Ramos (cell line): ENCODE measurements at regions not wholly inside any gene's neighbourhood (a gene's known extent, or its start where the extent isn't known, plus 50 kb on each side); places are given as distances from the start of the nearest gene placed in this dataset.
"Not testable (repeated sequence)": the region's sequence is repeated elsewhere in the genome, so short reads cannot be mapped to it uniquely, and the experiment has no call there.

Source experiments
- in situ Hi-C: fragments of 300-500 bp; cut with MboI; formaldehyde crosslinking; loops from one replicate; pipeline ENCODE4 v1.14.3; 2022; ENCODE audit warnings: low sequenced_read_pairs; ENCODE audit not compliant: unreplicated experiment

GRCh38 chr2:87258887-87259286 lies 237.2 kb upstream of the PLGLB1 start:
- in situ Hi-C loops = not testable (repeated sequence)

DNA sequence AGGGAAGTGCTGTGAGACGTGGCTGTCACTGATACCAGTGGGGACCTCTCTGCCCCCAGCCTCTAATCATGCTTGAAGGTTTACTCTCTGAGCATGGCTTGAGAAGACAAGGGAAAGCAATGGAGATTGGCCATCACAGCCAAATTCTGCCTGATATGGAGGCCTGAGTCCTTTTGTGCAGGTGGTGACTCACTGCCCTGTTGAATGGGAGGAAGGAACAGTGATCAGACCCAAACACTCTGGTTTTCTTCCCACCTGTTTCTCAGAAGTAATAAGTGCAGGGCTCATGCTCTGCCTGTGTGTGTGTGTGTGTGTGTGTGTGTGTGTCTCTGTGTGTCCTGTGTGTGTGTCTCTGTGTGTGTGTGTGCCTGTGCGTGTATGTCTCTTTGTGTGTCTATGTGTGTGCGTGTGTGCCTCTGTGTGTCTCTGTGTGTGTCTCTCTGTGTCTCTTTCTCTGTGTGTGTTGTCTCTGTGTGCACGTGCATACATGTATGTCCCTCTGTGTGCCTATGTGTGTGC lies 240.6 kb upstream of the PLGLB1 start:
- in situ Hi-C loops = not testable (repeated sequence)

GRCh38 chr2:87263868-87264518 lies 242.3 kb upstream of the PLGLB1 start:
- in situ Hi-C loops = not testable (repeated sequence)

DNA sequence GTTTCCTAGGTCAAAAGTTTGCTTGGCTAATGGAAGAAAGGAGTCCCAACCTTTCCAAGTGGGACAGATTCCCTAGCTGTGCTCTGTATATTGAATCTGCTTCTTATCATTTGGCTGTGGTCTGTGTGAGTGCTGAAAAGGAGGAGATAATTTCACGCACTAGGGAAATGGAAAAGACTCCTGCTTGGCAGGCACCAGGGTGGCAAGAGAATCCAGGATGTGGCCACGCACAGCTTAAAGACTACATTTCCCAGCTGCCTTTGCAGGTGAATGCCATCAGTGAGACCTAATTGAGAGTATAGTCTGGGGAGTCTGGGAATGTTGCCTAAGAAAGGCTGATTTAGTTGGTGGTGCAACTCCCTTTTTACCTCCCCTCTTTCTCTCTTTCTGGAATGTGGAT lies 253.5 kb upstream of the PLGLB1 start:
- in situ Hi-C loops = not testable (repeated sequence)

DNA sequence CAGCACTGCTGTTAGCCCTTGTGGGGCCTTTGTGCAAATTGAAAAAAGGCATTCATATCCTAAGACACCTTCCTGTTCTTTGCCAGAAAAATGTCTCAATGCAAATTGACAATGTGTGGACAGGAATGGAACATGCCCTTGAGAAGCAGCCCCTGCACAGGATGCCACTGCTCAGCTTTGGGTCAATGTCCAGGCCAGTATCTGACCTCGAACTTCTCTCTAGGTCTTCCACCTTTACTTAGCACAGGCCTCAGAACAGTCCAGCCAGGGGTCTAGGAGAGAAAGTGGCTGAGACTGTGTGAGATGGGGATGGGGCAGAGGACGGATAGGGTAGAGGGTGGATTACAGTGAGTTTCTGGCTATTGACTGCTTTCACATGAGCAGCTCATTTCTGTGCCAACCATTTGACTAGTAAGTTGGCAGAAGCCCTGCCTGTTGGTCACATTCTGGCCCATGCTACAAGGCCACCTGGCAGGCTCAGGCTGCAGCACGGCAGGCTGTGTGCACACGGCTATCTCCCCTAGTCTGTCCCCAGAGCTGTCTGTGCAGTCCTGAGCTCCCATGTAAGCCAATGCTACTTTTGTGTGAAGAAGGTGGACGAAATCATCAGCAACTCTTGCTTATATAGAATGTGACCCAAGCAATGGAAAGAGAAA lies 254.5 kb upstream of the PLGLB1 start:
- in situ Hi-C loops = not testable (repeated sequence)

- in situ Hi-C loops = not testable (repeated sequence)
Observed at GRCh38 chr2:87276673-87277072, 255.0 kb upstream of the PLGLB1 start.

GRCh38 chr2:87277734-87278133 lies 256.1 kb upstream of the PLGLB1 start:
- in situ Hi-C loops = not testable (repeated sequence)

DNA sequence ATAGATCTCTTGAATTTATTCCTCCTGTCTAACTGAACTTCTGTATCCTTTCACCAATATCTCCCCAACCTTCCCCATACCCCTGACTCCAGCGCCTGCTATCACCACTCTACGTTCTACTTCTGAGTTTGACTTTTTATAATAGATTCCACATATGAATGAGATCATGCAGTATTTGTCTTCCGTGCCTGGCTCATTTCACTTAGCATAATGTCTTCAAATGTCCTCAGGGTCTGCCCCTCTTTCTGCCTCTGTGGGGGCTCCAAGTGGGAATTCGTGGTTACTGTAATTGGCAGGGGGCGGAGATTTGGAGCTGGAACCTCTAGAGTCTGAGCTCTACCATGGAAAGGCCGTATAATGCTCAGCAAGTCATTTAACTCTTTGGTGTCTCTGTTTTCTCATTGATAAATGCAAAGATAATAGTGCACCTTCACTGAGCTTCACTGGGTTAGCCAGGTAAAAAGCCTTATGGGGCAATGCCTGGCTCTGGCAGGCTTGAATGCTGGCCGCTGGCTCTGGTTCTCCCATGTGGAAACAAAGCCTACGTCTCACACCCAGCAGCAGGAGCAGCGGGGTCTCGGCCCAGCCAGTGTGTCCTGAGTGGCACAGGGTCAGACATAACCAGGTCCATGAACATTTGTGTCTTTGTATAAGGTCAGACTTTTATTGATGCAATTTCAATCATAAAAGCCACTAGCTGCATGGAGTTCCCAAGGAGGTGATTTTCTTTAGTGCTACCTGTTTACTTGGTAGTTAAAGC lies 259.1 kb upstream of the PLGLB1 start:
- in situ Hi-C loops = not testable (repeated sequence)

GRCh38 chr2:87283735-87284470 lies 262.3 kb upstream of the PLGLB1 start:
- in situ Hi-C loops = not testable (repeated sequence)

- in situ Hi-C loops = not testable (repeated sequence)
Observed at GRCh38 chr2:87284471-87284772, 262.8 kb upstream of the PLGLB1 start.

GRCh38 chr2:87285139-87285538 lies 263.5 kb upstream of the PLGLB1 start:
- in situ Hi-C loops = not testable (repeated sequence)

DNA sequence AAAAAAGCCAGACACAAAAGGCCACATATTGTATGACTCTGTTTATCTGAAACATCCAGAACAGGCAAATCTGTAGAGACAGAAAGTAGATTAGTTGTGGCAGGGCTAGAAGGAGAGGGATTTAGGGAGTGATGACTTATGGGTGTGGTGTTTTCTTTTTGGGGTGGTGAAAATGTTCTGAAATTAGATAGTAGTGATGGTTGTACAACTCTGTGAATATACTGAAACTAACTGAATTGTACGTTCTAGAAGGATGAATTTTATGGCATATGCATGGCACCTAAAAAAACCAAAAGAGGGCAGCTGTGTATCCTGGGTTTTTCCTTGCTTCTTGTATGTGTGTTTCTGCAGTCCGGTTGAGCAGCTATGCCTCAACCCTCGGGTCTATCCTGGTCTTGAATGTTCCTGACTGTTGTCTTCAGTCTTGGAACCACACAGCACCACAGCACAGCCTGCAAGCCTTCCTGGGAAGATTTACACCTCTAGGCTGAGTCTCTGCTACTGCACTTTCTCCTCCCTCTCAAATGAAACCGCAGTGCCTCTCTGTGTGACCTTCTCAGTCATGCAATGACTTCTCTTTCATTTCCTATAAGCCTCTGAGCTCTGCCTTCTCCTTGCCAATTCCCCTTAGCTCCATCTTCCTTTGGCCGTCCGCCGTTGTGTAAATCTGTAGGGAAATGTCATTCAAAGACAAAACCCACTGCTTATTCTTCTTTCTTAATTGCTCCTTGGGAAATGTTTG lies 269.1 kb upstream of the PLGLB1 start:
- in situ Hi-C loops = not testable (repeated sequence)

DNA sequence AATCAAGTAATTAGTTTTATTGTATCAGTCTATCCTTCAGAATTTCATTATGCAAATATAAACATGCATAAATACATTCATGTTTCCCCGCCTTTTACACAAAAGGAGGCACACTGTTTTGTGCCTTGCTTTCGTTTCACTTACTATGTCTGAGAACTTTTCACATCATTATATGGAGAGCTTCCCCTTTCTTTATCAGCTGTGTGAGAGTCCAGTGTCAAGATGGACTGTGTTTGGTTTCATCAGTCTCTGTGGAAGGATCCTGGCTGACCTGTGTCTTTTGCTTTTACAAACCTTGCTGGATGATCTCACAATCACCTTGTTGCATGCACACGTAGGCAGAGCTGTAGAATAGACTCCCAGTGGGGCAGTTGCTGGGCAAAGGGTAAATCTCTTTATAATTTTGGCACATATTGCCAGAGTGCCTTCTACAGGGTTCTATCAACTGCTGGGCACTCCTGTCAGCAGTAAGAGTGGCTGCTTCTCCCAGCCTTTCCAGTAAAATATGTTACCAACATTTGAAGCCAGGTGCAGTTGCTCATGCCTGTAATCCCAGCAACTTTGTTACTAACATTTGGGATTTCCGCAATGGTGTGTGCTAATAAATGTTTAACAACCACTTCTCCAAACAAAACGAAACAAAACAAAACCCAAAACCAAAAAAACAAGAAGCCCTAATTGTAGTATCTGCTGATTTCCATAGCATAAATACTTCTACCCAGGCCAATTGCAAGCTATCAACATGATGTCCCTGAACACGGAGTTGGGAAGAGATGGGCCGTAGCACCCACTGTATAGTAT lies 270.0 kb upstream of the PLGLB1 start:
- in situ Hi-C loops = not testable (repeated sequence)

- in situ Hi-C loops = not testable (repeated sequence)
Observed at GRCh38 chr2:87293931-87294594, 272.4 kb upstream of the PLGLB1 start.

GRCh38 chr2:87295135-87295534 lies 273.5 kb upstream of the PLGLB1 start:
- in situ Hi-C loops = not testable (repeated sequence)

DNA sequence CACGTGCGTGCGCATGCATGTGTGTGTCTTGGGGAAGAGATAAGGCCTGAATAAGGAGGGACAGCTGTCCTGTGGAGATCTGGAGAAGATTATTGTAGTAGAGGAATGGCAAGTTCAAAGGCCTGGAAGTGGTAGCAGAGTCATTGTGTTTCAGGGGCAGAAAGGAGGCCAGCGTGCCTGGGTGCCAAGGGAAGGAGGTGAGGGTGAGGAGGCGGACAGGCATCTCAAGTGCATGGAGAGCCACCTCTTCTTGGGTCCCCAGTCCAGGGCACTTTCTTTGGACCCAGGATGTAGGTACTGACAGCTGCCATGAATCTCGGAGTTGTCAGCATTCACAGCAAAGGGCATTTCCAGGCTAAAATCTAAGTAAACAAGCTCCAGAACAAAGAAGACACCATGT lies 279.7 kb upstream of the PLGLB1 start:
- in situ Hi-C loops = not testable (repeated sequence)

DNA sequence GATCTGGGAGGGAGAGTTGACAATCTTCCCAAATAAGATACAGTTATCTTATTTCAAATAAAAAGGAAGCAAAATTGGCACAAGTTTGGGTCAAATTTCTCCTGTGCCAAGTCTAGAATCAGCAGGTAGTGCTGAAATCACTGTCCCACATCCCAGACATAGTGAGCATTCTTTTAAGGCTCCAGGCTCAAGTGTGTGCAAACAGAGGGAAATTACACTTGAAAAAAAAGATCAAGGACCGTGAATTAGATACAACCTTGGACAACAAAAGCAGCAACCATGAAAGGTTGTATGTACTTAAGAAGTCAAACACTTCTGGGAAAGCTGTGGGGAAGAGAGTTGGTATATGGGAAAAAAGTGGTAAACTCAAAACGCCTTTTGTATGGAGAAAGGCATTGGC lies 280.2 kb upstream of the PLGLB1 start:
- in situ Hi-C loops = not testable (repeated sequence)

DNA sequence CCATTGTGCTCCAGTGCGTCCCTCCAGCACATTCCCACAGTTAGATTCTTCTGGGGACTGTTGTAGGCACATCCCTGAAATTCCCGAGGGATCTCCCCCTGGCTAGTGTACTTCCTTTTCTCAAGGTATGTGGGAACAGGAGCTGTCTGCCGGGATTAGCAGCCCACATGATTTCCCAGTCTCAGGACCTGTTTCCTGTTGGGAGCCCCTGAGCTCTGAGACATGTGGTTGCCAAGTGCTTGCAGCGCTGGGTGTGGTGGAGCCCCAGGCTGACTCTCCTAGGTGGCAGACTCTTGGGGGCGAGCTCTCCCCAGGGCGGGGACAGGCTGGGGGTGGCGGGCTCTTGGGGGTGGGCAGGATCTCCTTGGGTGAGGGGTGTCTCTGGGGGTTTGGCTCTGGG lies 287.0 kb upstream of the PLGLB1 start:
- in situ Hi-C loops = not testable (repeated sequence)

- in situ Hi-C loops = not testable (repeated sequence)
Observed at GRCh38 chr2:87309785-87310184, 288.1 kb upstream of the PLGLB1 start.
